PFSK-1 (cell line): ENCODE measurements at regions not wholly inside any gene's neighbourhood (a gene's known extent, or its start where the extent isn't known, plus 50 kb on each side); places are given as distances from the start of the nearest gene placed in this dataset.

Experiments
- FOXP2 ChIP-seq: optimal IDR thresholded peaks from 2 replicates; pipeline ENCODE3; 2011; ENCODE audit warnings: borderline replicate concordance, control low read depth, inconsistent platforms; ENCODE audit not compliant: insufficient read depth; ENCODE audit errors: extremely low read length, extremely low read depth
- POLR2AphosphoS5 ChIP-seq: IDR thresholded peaks from 2 replicates; pipeline ENCODE4 v1.6.1; 2012; ENCODE audit warnings: low read depth, mild to moderate bottlenecking, control low read depth, low read length, moderate library complexity
- SIN3A ChIP-seq: IDR thresholded peaks from 2 replicates; pipeline ENCODE4 v1.6.1; 2012; ENCODE audit warnings: mild to moderate bottlenecking, low read length, moderate library complexity, borderline replicate concordance; ENCODE audit not compliant: insufficient read depth
- TAF1 ChIP-seq: IDR thresholded peaks from 2 replicates; pipeline ENCODE4 v1.6.1; 2012; ENCODE audit warnings: low read length, control low read depth, borderline replicate concordance; ENCODE audit not compliant: insufficient read depth
- TF ChIP-seq, protein P1 (sequence below), 2 experiments: IDR thresholded peaks; 2 replicates each; pipeline versions ENCODE4 v1.6.1 to v1.8.0; 2011 to 2012; ENCODE audit warnings: low read depth in 2 of 2, low read length in 2 of 2, control low read depth in 1 of 2, inconsistent platforms in 1 of 2, mild to moderate bottlenecking in 1 of 2, moderate library complexity in 1 of 2; ENCODE audit not compliant: insufficient read depth in 1 of 2

DNA sequence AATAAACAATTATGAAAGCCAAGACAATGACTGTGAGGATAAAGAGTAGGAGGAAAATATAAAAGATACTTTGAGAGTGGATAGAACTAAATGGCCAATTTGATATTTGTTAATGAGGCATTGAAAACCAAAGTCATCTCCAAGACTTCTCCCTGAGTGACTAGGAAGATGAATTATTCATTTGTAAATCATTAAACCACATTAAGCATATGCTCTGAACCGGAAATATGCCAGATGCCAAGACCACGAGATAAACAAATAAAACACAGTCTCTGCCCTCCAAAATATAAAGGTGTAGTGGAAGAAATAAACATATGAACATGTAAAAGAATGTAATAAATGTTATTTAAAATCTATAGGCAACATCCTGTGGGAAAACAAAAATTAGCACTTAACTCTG is 78.8 kb downstream of the MRPL39 start:
- TF ChIP-seq, protein P1, sequence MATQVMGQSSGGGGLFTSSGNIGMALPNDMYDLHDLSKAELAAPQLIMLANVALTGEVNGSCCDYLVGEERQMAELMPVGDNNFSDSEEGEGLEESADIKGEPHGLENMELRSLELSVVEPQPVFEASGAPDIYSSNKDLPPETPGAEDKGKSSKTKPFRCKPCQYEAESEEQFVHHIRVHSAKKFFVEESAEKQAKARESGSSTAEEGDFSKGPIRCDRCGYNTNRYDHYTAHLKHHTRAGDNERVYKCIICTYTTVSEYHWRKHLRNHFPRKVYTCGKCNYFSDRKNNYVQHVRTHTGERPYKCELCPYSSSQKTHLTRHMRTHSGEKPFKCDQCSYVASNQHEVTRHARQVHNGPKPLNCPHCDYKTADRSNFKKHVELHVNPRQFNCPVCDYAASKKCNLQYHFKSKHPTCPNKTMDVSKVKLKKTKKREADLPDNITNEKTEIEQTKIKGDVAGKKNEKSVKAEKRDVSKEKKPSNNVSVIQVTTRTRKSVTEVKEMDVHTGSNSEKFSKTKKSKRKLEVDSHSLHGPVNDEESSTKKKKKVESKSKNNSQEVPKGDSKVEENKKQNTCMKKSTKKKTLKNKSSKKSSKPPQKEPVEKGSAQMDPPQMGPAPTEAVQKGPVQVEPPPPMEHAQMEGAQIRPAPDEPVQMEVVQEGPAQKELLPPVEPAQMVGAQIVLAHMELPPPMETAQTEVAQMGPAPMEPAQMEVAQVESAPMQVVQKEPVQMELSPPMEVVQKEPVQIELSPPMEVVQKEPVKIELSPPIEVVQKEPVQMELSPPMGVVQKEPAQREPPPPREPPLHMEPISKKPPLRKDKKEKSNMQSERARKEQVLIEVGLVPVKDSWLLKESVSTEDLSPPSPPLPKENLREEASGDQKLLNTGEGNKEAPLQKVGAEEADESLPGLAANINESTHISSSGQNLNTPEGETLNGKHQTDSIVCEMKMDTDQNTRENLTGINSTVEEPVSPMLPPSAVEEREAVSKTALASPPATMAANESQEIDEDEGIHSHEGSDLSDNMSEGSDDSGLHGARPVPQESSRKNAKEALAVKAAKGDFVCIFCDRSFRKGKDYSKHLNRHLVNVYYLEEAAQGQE (IDR thresholded peaks at IDR 0.05; ENCODE audit: insufficient read depth in 1 of 2, low read depth in 2 of 2, low read length in 2 of 2): no peak
- TF ChIP-seq TAF1: no peak

DNA sequence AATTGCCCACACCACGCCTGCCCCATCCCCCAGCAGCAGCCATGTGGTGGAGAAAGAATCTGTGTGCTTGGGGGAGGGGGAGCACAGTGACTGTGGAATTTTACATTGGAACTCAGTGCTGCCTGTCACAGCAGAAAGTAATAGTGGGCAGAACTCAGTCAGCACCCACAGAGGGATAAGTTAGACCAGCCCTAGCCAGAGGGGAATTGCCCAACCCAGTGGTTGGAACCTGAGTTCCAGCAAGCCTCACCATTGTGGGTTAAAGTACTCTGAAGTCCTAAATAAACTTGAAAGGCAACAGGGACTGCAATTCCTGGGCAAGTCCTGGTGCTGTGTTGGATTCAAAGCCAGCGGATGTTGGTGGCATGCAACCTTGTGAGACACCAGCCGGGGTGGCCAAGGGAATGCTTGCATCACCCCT is 88.8 kb downstream of the MRPL39 start:
- no peak for TF ChIP-seq POLR2AphosphoS5
- no peak for TF ChIP-seq TAF1
- no peak for TF ChIP-seq FOXP2
- TF ChIP-seq, protein P1 (IDR thresholded peaks at IDR 0.05; ENCODE audit: insufficient read depth in 1 of 2, low read depth in 2 of 2, low read length in 2 of 2): no peak
- TF ChIP-seq SIN3A: no peak

DNA sequence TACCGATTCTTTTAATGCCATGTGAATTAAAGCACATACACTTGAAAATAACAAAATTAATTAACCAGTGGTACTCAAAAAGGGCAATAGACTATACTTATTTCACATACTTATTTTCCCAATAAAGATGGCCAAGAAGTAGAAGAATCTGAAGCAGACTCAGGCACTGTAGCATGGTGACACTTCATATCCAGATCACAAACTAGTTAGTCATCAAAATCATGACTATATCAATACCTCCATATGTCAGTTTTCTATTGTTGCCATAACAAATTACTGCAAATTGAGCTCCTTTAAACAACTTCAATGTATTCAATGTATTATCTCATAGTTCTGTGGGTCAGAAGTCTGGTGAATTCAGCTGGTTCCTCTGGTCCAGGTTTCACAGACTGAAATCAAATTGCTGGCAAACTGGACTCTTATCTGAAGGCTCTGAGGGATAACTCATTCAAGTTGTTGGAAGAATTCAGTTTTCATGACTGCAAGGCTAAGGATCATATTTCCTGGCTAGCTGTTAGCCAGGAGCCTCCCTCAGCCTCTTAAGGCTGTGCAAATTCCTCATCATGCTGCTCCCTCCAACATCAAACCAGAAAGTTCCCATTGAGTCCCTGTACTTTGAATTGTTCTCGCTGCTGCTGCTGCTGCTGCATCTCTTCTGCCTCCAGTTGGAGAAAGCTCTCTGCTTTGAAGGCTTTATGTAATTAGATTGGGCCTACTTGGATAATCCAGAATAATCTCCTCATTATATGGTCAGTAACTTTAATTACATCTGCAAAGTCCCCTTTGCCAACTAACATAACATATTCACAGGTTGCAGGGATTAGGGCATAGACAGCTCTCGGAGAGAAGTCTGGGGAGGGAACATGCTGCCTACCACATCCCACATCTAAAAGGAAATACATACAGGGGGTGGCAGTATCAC is 91.5 kb downstream of the MRPL39 start:
- no peak for TF ChIP-seq POLR2AphosphoS5
- no peak for TF ChIP-seq SIN3A
- TF ChIP-seq TAF1: no peak
- TF ChIP-seq FOXP2: no peak
- TF ChIP-seq, protein P1 (IDR thresholded peaks at IDR 0.05; ENCODE audit: insufficient read depth in 1 of 2, low read depth in 2 of 2, low read length in 2 of 2): no peak

DNA sequence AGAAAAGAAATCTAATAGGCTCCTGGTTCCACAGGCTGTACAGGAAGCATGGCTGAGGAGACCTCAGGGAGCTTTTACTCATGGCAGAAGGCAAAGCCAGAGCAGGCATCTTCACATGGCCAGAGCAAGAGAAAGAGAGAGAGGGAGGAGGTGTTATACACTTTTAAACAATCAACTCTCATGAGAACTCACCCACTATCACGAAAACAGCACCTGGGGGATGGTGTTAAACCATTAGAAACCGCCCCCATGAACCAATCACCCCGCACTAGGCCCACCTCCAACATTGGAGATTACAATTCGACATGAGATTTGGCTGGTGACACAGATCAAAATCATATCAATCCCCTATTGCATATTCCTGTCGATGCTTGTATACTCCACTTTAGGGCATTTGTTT is 93.5 kb downstream of the MRPL39 start:
- TF ChIP-seq, protein P1 (IDR thresholded peaks at IDR 0.05; ENCODE audit: insufficient read depth in 1 of 2, low read depth in 2 of 2, low read length in 2 of 2): no peak
- TF ChIP-seq FOXP2 (no peak), POLR2AphosphoS5 (no peak), TAF1 (no peak), SIN3A (no peak)
